ENCODE measurements at regions not wholly inside any gene's neighbourhood (a gene's known extent, or its start where the extent isn't known, plus 50 kb on each side); places are given as distances from the start of the nearest gene placed in this dataset.

- Histone ChIP-seq H3K4me3 (ENCODE audit: low read depth, low read length) (no peak overlapping the region), H3K9me3 (no peaks in the 10 kb centered on the region), H3K4me1 (peaks cover 23% of the 10 kb centered on the region), H3K36me3 (ENCODE audit: control insufficient read depth, insufficient read depth, low read length) (no peaks in the 10 kb centered on the region), H3K27me3 (replicated peaks; ENCODE audit: control insufficient read depth, insufficient read depth, low read length) (no peaks in the 10 kb centered on the region)
- intact Hi-C loops (cut with micrococcal nuclease; ENCODE audit: unreplicated experiment) = no loop called here
- BruUV-seq (replicated peaks) = no TSS peak
- POLR2A ChIA-PET = no interaction called here
- Mint-ChIP-seq H3K9me3 (ENCODE audit: unreplicated experiment) (no peaks in the 10 kb centered on the region), H3K27ac (ENCODE audit: unreplicated experiment) (no peak overlapping the region), H3K36me3 (ENCODE audit: insufficient read depth, unreplicated experiment) (peaks cover 7% of the 10 kb centered on the region), H3K4me3 (ENCODE audit: unreplicated experiment) (no peak overlapping the region), H3K27me3 (ENCODE audit: insufficient read depth, unreplicated experiment) (no peaks in the 10 kb centered on the region), H3K4me1 (ENCODE audit: low read depth, unreplicated experiment) (peaks cover 26% of the 10 kb centered on the region)
- no peak for DNase-seq
- TF ChIP-seq CTCF (IDR thresholded peaks at IDR 0.05; ENCODE audit: insufficient read depth in 1 of 2, low read depth in 1 of 2, low read length in 1 of 2, severe bottlenecking in 1 of 2, unreplicated experiment in 1 of 2) = no peak
- CTCF ChIA-PET = no interaction called here
Measured at GRCh38 chr7:55305135-55305534, 60.0 kb upstream of the LANCL2 start.

- Mint-ChIP-seq H3K4me1 (ENCODE audit: low read depth, unreplicated experiment) (peaks cover 26% of the 10 kb centered on the region), H3K9me3 (ENCODE audit: unreplicated experiment) (no peaks in the 10 kb centered on the region), H3K27ac (ENCODE audit: unreplicated experiment) (peak overlapping the region; percentile 92), H3K36me3 (ENCODE audit: insufficient read depth, unreplicated experiment) (peaks cover 7% of the 10 kb centered on the region), H3K4me3 (ENCODE audit: unreplicated experiment) (no peak overlapping the region), H3K27me3 (ENCODE audit: insufficient read depth, unreplicated experiment) (no peaks in the 10 kb centered on the region)
- POLR2A ChIA-PET = no interaction called here
- Histone ChIP-seq H3K4me3 (ENCODE audit: low read depth, low read length) (no peak overlapping the region), H3K4me1 (peaks cover 23% of the 10 kb centered on the region), H3K9me3 (no peaks in the 10 kb centered on the region), H3K27me3 (replicated peaks; ENCODE audit: control insufficient read depth, insufficient read depth, low read length) (no peaks in the 10 kb centered on the region), H3K36me3 (ENCODE audit: control insufficient read depth, insufficient read depth, low read length) (no peaks in the 10 kb centered on the region)
- DNase-seq = no peak
- intact Hi-C loops (cut with micrococcal nuclease; ENCODE audit: unreplicated experiment) = no loop called here
- TF ChIP-seq CTCF (IDR thresholded peaks at IDR 0.05; ENCODE audit: insufficient read depth in 1 of 2, low read depth in 1 of 2, low read length in 1 of 2, severe bottlenecking in 1 of 2, unreplicated experiment in 1 of 2) = no peak
- CTCF ChIA-PET = interaction anchor here (0.7 kb wide), 1 partner anchor 11 kb away, joined by 3 read pairs; no protein-coding TSS in a partner anchor
- BruUV-seq (replicated peaks) = no TSS peak
Measured at GRCh38 chr7:55306331-55306730, 58.8 kb upstream of the LANCL2 start.

- Histone ChIP-seq H3K4me3 (ENCODE audit: low read depth, low read length) (no peak overlapping the region), H3K36me3 (ENCODE audit: control insufficient read depth, insufficient read depth, low read length) (no peaks in the 10 kb centered on the region), H3K9me3 (no peaks in the 10 kb centered on the region), H3K4me1 (peaks cover 23% of the 10 kb centered on the region), H3K27me3 (replicated peaks; ENCODE audit: control insufficient read depth, insufficient read depth, low read length) (no peaks in the 10 kb centered on the region)
- peak; percentile 21 to 47 for DNase-seq
- no peak overlapping the region for H3K4me3 Mint-ChIP-seq (ENCODE audit: unreplicated experiment)
- H3K9me3 Mint-ChIP-seq (ENCODE audit: unreplicated experiment) = no peaks in the 10 kb centered on the region
- H3K27me3 Mint-ChIP-seq (ENCODE audit: insufficient read depth, unreplicated experiment) = no peaks in the 10 kb centered on the region
- intact Hi-C loops (cut with micrococcal nuclease; ENCODE audit: unreplicated experiment) = no loop called here
- TF ChIP-seq CTCF (IDR thresholded peaks at IDR 0.05; ENCODE audit: insufficient read depth in 1 of 2, low read depth in 1 of 2, low read length in 1 of 2, severe bottlenecking in 1 of 2, unreplicated experiment in 1 of 2) = no peak
- CTCF ChIA-PET = interaction anchor here (0.8 kb wide), 1 partner anchor 53 kb away, joined by 3 read pairs; no protein-coding TSS in a partner anchor
- peaks cover 7% of the 10 kb centered on the region for H3K36me3 Mint-ChIP-seq (ENCODE audit: insufficient read depth, unreplicated experiment)
- BruUV-seq (replicated peaks) = no TSS peak
- peaks cover 26% of the 10 kb centered on the region for H3K4me1 Mint-ChIP-seq (ENCODE audit: low read depth, unreplicated experiment)
- POLR2A ChIA-PET = interaction anchor here (1.6 kb wide), 1 partner anchor 59 kb away, joined by 9 read pairs; no protein-coding TSS in a partner anchor
- H3K27ac Mint-ChIP-seq (ENCODE audit: unreplicated experiment) = peak overlapping the region; percentile 92
Measured at GRCh38 chr7:55307123-55307916, 57.8 kb upstream of the LANCL2 start.

Measured in Caco-2 (cell line).